Omental fat pad (tissue), 3 donors: ENCODE measurements at regions not wholly inside any gene's neighbourhood (a gene's known extent, or its start where the extent isn't known, plus 50 kb on each side); places are given as distances from the start of the nearest gene placed in this dataset.
"Not testable (repeated sequence)": the region's sequence is repeated elsewhere in the genome, so short reads cannot be mapped to it uniquely, and the experiment has no call there.

Experiments used
- ATAC-seq: fragments of 150-250 bp; one replicate; pipeline ENCODE4 v1.9.1; 2016; ENCODE audit warnings: mild to moderate bottlenecking, moderate library complexity; ENCODE audit not compliant: low FRiP score
- DNase-seq: peaks from one replicate; pipeline ENCODE4 v3.0.0-alpha.2; 2019; ENCODE audit warnings: low spot score
- TF ChIP-seq, protein P1 (sequence below), 3 donors: fragments of 450-650 bp; IDR thresholded peaks; one replicate each; pipeline ENCODE4 v1.5.1; 2016 to 2017; ENCODE audit warnings: antibody characterized with exemption in 3 of 3, mild to moderate bottlenecking in 3 of 3, moderate library complexity in 2 of 3

DNA sequence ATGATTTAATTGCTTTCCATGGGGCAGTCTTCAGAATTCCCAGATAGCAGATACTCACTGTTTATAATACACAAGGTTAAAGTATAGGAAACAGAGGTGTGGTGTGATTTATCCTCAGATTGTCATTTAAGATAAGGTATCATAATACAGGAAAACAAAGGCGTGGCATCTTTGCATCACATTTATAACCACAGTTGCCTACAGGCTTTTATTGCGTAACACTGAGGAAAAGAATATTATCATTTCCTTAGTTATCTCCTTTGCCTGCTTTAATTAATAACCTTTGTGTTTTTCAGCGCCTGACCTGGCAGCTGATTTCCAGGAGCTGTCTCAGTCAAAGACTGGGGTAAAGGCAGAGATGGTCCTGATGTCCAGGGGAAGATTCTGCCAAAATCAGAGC, 68.8 kb downstream of the SSX7 start:
- TF ChIP-seq, protein P1, sequence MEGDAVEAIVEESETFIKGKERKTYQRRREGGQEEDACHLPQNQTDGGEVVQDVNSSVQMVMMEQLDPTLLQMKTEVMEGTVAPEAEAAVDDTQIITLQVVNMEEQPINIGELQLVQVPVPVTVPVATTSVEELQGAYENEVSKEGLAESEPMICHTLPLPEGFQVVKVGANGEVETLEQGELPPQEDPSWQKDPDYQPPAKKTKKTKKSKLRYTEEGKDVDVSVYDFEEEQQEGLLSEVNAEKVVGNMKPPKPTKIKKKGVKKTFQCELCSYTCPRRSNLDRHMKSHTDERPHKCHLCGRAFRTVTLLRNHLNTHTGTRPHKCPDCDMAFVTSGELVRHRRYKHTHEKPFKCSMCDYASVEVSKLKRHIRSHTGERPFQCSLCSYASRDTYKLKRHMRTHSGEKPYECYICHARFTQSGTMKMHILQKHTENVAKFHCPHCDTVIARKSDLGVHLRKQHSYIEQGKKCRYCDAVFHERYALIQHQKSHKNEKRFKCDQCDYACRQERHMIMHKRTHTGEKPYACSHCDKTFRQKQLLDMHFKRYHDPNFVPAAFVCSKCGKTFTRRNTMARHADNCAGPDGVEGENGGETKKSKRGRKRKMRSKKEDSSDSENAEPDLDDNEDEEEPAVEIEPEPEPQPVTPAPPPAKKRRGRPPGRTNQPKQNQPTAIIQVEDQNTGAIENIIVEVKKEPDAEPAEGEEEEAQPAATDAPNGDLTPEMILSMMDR (IDR thresholded peaks at IDR 0.05): no peak
- DNase-seq: no peak
- ATAC-seq: no peak

DNA sequence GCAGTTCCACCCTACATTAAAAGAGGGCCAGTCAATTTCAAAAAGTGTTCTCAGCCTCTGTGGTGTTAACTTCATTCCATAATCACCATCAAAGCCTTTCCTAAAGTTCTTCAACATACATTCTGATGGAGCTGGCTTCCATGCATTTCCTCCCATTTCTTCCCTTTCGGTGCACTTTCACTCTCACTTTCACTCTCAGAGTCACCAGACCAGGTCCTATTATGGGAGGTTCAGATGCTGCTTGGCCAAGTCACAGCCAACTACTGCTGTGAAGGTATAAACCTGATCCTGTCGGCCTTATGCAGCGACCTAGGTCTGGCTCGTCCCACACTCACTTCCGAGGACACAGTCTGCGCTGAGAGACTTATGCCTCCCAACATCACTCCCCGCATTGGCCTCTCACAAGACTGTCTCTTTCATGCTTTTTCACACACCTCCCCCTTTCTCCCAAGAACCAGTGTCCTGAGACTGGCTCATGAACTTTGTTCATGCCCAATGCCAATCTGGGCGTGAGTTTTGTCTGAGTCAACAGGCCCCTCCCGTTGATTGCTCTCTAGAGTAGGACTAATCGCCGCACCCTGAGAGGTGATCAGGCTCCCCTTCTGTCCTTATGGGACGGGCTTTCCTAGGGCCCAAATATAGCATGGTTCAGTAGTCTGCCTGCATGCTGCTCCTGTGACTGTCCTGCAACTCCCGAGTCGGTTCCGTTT, 60.8 kb upstream of the XAGE1B start:
- ATAC-seq: no peak
- TF ChIP-seq, protein P1 (IDR thresholded peaks at IDR 0.05): no peak
- DNase-seq: no peak

DNA sequence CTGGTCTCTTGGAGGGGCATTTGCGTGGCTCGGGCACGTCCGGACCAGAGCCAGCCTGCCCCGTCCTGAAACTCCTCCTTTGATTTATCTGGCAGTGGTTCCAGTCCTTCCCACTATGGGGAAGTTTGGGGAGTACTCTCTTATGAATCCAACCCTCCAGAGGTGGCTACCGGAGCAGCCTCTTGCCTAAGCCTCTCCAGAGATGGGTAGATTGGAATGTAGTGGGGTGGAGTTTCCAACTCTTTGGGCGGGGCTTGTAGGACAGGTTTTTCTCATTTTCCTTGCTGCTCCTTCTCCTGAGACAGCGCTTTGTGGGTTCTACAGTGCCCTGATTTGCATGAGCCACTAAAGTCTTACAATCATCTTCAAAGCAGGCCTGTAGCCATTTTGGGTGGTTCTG, 60.1 kb upstream of the XAGE1B start:
- ATAC-seq (no peak), DNase-seq (no peak)
- TF ChIP-seq, protein P1 (IDR thresholded peaks at IDR 0.05): no peak

DNA sequence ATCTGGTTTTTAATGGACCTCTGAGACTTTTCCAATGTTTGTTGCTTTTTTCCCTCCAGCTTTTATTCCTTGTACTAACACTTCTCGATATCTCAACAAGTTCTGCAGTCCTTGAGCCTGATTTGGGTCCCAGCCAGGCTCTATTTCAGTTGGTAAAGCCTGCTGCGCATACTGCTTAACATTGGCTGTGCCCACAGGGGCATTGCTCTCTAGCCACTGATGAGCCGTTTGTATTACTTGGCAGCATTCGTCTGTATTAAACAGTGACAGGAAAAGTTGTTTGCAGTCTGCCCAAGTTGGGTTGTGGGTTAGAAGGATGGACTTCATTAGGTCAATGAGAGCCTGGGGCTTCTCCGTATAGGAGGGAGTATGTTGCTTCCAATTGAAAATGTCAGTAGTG, 59.6 kb upstream of the XAGE1B start:
- TF ChIP-seq, protein P1 (IDR thresholded peaks at IDR 0.05): no peak
- ATAC-seq (no peak), DNase-seq (no peak)

DNA sequence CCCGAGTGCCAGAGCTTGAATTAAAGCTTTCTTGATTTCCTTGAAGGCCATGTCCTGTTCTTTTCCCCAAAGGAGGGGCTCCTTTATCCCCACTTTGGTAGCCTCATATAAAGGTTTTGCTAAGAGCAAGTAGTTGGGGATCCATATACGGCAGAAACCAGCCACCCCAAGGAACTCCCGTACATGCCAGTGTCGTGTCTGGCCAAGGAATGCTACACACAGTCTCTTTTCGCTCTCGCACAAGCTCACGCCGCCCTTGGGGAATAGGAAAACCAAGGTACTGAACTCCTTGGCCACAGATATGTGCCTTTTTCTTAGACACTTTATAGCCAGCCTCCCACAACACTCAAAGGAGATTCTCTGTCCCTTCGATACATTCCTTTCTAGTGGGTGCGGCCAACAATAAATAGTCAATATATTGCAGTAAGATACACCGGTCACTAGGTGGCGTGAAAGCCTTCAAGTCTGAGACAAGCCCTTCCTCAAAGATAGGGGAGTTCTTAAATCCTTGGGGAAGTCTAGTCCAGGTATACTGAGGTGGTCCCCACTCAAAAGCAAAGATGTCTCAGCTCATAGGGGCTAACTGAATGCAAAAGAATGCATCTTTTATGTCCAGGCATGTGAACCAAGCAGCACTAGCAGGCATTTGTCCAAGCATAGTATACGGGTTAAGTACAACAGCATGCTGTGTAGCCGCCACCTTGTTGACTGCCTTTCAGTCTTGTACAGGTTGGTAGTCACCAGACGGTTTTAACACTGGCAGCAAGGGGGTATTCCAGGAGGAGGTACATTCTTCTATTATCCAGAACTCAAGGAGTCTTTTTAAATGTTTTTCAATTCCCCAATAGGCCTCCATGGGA, 57.8 kb upstream of the XAGE1B start:
- ATAC-seq (peak; percentile 63), DNase-seq (no peak)
- TF ChIP-seq, protein P1 (IDR thresholded peaks at IDR 0.05): no peak

DNA sequence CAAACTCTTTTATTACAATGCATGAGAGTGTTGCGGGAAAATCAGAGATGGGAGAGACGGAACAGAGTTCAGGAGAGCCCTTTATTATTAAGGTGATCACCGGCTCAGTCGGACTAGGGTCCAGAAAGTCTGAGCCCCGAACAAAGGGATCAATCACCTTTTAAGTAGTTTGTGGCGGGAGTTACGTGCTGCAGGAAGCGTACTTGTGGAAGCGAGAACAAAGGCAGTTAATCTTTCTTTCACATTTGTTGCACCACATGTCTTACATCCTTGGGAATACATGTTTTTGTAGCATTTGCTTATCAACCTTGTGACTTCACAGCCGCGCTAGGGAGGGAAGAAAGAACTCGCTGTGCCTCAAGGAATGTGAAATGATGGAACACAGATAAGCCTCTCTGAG, 51.3 kb upstream of the XAGE1B start:
- not testable (repeated sequence) for ATAC-seq, DNase-seq
